NCI-H82 (cell line): ENCODE measurements at regions not wholly inside any gene's neighbourhood (a gene's known extent, or its start where the extent isn't known, plus 50 kb on each side); places are given as distances from the start of the nearest gene placed in this dataset.
"Not testable (repeated sequence)": the region's sequence is repeated elsewhere in the genome, so short reads cannot be mapped to it uniquely, and the experiment has no call there.

Source experiments
- DNase-seq: peaks from one replicate; lab custom pipeline; 2025; lab: John Stamatoyannopoulos, UW

DNA sequence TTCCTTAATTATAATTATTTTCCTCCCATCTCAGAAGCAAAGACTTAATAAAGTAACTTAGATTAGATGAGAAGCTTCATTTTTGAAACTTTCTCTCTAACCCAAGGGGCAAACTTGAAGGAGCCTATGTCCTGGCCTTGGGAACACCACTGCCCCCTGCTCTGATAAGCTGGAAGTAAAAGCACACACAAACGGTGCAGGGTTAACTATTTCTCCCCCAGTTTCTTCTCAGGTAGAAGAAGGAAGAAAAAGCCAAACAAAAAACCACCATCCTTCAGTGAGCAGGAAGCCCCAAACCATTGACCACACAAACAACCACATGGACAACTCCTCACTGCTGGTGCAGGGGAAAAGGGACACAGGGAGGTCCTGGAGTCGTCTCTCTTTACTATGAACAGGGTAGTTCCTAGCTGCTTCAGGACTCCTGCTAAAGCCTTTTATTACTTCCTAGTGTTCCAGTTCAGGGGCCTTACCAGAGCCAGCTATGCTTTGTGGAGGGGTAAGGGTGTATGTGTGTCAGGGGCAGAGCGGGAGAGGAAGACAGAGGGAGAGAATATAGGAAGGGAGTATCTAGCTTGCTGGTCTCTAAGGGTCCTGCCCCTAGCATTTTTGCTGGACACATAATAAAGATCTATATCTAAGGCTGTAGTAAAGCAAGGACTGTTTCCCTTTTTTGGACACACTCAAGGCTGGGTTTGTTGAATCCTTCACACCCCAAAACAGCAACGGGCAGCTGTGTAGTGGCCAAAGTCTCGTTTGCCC is 94.0 kb upstream of the UMPS start:
- no peak for DNase-seq

DNA sequence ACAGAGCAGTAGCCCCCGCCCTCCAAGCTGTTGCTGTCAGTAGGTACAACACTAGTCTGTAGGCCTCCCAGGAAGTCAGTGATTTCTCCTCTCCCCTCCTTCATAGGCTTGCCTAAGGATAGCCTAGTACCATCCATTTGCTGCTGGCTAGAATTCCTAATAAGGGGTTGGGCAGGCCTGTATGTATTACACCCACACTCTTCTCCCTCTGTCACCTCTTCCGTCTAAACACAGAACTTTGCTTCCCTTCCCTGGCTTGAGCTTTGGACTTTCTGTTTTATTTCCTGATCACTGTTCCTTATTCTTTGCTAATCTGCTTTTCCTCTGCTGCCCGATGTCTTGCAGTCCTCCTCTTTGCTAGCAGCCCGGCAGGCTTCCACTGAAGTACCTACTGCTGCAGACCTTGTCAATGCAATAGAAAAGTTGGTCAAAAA is 93.4 kb upstream of the UMPS start:
- no peak for DNase-seq

DNA sequence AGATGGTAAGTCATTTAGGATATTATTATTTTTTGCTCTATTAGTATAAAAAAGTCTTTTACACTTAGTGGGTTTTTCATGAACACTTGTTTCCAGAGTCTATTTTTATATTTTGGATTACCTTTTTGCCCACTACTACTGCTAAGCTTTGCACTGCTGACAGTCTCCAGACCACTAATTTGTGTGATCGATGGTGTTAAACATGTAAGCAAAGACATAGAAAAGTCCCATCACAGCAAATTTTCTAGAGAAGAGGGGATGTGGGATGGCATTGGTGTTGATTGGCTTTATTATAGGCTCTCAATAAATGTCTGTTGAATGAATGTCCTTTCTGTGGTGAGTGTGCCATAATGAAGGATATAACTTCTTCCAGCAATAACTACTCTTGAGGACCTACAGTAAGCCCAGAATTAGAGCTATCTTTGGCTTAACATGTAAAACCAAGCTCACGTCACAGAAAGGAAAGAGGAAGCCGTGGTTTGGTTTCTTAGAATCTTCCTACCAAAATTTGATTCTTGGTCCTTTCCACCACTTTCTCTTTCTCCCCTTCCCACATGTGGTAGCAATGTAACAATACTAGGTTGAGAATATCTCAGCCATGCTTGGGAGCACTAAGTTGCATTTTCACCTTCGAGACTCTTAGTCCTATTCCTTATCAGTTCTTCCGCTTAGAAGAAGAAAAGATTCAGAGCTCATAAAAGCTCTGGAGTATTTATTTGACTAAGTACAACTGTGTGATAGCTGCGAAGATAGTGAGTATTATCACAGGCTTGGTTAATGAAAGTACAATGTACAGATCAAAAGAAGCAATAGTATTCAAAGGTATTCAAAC is 90.6 kb upstream of the UMPS start:
- no peak for DNase-seq

- DNase-seq: no peak
Measured at GRCh38 chr3:124640635-124641306, 89.5 kb upstream of the UMPS start.

DNA sequence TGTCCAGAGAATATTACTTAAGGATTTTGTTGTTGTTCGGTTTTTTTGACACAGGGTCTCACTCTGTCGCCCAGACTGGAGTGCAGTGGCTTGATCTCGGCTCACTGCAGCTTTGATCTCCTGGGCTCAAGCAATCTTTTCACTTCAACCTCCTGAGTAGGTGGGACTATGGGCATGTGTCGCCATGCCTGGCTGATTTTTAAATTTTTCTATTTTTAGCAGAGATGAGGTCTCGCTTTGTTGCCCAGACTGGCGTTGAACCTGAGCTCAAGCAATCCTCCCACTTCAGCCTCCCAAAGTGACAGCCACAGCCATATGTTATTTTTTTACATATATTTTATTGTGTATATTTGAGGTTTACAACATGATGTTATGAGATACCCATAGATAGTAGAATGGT is 86.8 kb upstream of the UMPS start:
- no peak for DNase-seq

GRCh38 chr3:124646186-124646585 is 84.1 kb upstream of the UMPS start:
- not testable (repeated sequence) for DNase-seq

DNA sequence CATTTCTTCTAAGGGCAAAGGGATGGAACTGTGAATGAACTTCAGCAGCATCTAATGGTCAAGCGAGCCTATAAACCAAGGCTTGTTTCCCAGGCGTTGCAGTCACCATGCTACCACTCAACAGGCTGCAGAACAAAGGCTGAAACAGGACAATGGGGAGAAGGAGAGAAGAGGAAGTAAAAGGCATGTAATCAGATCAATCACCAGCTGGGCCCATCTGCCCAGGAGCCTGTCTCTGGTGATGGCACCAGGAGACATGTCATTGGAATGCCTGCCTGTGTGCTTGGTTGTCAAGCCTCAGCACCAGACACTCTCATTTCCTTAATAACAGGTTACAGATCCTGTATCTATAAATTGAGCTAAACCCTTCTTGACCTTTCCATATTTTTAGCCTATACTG is 81.7 kb upstream of the UMPS start:
- peak; percentile 15 for DNase-seq

GRCh38 chr3:124650798-124651197 is 79.5 kb upstream of the UMPS start:
- DNase-seq: no peak

DNA sequence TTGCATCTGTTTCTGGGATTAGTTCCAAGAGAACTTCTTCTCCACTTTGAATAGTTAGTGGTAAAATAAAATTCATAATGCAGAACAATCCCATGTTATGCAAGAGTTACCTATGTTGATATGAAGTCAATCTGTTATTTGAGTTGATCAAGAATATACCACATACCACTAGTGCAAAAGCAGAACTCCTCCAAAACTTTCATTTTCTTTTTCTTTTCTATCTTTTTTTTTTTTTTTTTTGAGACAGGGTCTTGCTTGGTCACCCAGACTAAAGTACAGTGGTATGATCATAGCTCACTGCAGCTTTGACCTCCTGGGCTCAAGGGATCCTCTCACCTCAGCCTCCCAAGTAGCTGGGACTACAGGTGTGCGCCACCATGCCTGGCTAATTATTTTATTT is 78.8 kb upstream of the UMPS start:
- DNase-seq: not testable (repeated sequence)

- DNase-seq: no peak
Measured at GRCh38 chr3:124652009-124652408, 78.2 kb upstream of the UMPS start.

DNA sequence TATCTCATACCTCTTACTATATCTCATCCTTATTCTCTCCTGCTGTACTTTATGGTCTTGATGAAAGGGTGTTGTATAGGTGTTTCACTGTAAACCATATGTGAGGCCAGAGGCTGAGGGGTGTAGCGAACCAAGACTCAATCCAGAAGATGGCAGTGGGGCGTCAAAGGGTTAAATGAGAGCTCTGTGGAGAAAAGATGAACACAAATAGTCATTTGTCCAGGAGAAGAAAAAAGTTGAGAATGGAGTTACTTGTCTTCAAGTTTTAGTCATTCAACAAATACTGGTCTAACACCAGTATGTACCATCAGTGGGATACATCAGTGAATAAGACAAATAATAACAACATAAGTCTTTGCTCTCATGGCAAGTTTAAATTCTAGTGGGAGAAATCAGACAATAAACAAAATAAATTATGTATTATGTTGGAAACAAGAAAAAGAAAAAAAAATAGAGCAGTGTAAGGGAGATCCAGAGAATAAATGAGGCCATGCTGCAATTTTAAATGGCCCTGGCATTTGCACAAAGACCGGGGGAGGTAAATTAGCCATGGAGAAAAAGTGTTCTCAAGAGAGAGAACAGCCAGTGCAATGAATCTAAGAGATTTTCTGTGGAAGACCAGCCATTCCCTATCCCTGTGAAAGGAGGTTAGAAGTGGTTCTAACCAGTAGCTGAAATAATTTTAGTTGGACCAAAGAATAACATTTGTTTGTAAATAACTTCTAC is 77.0 kb upstream of the UMPS start:
- no peak for DNase-seq

GRCh38 chr3:124653797-124654469 is 76.3 kb upstream of the UMPS start:
- DNase-seq: no peak

DNA sequence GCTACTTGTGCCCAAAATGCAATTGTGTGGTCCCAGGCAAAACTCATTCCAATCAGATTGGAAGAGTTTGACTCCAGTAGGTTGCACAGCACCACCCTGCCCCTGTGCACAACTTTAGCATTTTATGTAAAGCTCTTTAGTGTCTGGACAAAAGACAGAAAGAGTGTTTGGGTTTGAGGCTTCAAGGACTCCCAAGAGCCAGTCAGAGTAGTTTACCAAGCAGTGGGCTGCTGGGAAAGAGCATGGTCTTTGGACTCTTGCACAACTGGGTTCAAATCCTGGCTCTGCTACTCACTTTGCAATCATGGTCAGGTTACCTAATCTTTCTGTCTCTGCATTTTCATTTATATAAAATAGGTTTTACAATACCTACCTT is 75.8 kb upstream of the UMPS start:
- no peak for DNase-seq

DNA sequence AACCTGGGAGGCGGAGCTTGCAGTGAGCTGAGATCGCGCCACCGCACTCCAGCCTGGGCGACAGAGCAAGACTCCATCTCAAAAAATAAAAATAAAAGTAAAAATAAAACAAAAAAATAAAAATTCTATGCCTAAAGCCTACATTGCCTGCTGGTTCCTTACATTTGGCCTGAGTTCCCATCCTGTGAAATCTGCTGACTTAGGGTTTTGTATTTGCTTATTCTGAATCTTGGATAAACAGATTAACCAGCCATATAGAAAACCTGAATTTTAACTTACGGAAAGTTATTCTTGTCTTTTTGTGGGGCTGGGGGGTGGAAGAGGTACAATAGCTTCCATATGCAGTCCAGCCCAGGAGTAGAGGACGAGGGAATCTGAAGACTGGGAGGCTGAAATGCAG is 73.7 kb upstream of the UMPS start:
- DNase-seq: no peak

DNA sequence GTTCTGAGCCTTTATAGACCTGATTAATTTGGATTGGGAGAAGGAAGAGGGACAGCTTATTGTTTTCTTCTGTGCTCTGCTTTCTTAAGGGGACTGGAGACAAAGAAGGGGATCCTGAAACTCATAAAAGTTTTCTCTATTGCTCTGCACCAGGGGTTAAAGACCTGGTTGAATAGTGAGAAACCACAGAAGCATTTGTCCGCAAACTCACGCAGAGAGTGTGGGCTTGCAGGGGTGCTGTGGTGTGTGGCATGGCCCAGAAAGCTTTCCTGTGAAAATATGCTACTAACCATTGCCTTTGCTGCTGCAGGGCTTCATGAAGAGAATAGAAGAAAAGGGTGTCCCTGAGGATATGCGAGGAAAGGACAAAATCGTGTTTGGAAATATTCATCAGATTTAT is 73.1 kb upstream of the UMPS start:
- no peak for DNase-seq

DNA sequence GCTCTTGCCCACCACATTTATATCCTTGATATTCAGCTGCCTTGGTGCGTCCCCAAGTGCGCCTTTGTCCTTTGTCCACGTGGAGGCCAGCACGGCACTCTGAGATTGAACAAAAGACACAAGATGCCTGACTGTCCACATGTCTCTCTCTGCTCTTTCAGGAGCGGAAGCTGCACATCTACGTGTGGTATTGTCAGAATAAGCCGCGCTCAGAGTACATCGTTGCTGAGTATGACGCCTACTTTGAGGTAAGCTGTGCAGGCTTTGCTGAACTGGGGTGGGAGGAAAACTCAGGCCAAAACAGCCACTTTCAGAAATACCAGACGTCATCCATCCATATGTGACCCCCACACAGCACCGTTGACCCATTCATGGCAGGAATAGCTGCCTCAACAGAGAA is 72.0 kb upstream of the UMPS start:
- DNase-seq: no peak

DNA sequence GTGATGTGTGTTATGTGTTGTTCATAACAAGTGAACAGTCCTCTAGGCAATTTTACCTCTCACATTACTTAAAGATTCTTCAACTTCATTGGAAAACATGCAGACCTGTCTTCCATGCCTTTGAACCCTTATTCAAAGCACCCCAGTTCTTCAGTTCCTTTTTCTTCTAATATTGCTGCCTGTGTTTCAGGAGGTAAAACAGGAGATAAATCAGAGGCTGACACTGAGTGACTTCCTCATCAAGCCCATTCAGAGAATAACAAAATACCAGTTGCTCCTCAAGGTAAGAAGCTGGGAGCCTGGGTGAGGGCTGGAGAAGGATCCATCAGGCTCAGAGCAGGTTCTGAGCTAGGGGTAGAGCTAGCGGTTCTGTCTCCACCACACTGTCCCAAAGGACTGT is 71.1 kb upstream of the UMPS start:
- no peak for DNase-seq

DNA sequence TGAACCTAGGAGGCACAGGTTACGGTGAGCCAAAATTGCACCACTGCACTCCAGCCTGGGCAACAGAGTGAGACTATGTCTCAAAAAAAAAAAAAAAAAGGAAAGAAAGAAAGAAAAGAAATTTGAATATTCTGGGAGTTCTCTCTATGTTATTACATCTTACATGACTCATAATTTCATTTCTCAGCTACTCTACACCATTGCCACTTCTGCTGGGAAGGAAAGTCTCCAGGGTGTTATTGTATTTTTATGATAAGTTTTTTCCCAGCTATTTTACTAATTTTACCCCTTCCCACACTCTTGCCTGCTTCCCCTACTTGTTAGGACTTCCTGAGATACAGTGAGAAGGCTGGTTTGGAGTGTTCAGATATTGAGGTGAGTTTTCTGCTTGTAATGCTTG is 69.7 kb upstream of the UMPS start:
- no peak for DNase-seq

GRCh38 chr3:124663690-124664089 is 66.6 kb upstream of the UMPS start:
- no peak for DNase-seq

GRCh38 chr3:124664804-124665203 is 65.4 kb upstream of the UMPS start:
- DNase-seq: no peak

- peak; percentile 63 for DNase-seq
Measured at GRCh38 chr3:124666067-124666466, 64.2 kb upstream of the UMPS start.

DNA sequence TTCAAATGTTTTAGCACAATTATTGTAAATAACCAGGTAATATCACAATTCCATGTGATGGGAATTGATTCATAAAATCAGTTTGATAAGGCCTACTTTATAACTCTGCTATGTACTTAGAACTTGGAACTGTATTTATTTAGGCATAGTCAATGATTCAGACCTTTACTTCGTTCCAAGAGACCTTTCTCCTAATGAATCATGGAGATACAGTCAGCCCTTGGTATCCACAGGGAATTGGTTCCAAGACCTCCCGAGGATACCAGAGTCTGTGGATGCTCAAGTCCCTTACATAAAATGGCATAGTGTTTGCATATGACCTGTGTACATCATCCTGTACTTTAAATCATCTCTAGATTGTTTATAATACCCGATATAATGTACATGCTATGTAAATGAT is 60.8 kb upstream of the UMPS start:
- no peak for DNase-seq
